ENCODE measurements at regions not wholly inside any gene's neighbourhood (a gene's known extent, or its start where the extent isn't known, plus 50 kb on each side); places are given as distances from the start of the nearest gene placed in this dataset.

DNA sequence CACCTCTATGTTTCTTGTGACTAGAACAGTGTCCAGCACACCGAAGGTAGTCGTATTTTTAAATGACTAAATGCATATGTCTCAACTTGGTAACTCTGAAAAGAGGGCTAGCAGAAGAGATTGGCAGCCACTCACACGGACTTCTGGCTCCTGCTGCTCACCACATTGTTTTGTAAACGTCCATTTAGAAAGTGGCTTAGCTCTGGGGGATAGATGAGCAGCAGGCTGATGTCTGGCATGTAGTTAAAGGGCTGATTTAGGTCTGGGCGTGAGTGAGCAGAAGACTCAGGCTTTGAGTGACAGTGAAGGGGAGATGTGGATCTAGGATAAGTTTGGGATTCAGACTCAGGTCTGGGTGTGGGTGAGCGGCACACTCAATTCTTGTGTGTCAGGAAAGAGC lies 372.9 kb upstream of the HS6ST1 start:
- H3K4me3 ChIP-seq (ENCODE audit: low read length), result no peak overlapping the region
- DNase-seq (ENCODE audit: low read depth), result no peak
- TF ChIP-seq, protein P1, sequence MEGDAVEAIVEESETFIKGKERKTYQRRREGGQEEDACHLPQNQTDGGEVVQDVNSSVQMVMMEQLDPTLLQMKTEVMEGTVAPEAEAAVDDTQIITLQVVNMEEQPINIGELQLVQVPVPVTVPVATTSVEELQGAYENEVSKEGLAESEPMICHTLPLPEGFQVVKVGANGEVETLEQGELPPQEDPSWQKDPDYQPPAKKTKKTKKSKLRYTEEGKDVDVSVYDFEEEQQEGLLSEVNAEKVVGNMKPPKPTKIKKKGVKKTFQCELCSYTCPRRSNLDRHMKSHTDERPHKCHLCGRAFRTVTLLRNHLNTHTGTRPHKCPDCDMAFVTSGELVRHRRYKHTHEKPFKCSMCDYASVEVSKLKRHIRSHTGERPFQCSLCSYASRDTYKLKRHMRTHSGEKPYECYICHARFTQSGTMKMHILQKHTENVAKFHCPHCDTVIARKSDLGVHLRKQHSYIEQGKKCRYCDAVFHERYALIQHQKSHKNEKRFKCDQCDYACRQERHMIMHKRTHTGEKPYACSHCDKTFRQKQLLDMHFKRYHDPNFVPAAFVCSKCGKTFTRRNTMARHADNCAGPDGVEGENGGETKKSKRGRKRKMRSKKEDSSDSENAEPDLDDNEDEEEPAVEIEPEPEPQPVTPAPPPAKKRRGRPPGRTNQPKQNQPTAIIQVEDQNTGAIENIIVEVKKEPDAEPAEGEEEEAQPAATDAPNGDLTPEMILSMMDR (conservative IDR thresholded peaks at IDR 0.05; ENCODE audit: low read depth, low read length), result no peak

DNA sequence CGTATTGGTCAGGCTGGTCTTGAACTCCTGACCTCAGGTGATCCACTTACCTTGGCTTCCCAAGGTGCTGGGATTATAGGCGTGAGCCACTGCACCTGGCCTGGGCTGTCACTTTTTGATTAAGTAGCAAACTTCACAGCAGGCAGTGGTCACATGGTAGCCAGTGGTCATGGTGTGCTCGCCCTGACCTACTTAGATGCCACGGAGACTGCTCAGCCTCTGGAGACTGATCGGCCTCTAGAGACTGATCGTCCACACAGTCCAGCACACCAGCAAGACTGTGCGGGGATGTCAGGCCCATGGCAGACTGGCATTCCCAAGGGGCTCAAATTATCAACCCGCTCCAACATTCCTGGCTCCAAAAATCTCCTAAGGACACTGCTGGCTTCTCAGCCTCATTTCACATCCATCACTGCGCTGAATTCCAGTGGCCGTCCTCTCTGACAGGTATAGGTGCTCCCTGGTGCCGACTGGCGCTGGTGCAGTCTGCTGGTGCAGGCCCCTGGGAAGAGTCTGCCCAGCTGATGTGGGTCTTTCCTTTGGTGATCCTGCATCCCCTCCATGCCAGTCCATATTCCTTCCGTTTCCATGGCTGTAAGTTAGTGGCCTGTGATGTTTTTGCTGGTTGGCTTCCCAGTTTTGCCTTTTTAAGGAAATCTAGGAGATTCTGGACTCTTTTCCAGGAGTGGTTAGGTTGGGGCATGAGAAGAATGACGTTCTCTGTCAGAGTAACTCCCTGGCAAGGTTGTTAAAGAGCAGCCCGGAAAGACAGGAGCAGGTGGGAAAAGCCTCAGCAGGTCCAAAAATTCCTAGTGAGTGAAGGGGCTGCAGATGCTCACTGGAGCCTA lies 374.5 kb upstream of the HS6ST1 start:
- H3K4me3 ChIP-seq (ENCODE audit: low read length), result no peak overlapping the region
- DNase-seq (ENCODE audit: low read depth), result no peak
- TF ChIP-seq, protein P1 (conservative IDR thresholded peaks at IDR 0.05; ENCODE audit: low read depth, low read length), result no peak

DNA sequence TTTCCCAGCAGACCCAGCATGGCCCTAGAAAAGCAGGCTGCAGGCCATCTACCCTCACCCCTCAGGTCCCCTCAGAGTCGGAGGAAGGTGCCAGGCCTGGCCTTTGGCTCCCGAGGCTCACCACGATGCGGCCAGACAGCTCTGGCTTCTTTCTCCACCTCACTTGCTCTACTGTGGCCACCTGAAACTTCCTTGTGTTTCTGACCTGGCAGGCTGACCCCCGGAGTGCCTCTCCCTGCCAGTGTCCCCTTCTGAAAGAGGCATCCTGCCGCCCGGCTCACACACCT lies 375.0 kb upstream of the HS6ST1 start:
- DNase-seq (ENCODE audit: low read depth), result no peak
- TF ChIP-seq, protein P1 (conservative IDR thresholded peaks at IDR 0.05; ENCODE audit: low read depth, low read length), result no peak
- no peak overlapping the region for H3K4me3 ChIP-seq (ENCODE audit: low read length)

DNA sequence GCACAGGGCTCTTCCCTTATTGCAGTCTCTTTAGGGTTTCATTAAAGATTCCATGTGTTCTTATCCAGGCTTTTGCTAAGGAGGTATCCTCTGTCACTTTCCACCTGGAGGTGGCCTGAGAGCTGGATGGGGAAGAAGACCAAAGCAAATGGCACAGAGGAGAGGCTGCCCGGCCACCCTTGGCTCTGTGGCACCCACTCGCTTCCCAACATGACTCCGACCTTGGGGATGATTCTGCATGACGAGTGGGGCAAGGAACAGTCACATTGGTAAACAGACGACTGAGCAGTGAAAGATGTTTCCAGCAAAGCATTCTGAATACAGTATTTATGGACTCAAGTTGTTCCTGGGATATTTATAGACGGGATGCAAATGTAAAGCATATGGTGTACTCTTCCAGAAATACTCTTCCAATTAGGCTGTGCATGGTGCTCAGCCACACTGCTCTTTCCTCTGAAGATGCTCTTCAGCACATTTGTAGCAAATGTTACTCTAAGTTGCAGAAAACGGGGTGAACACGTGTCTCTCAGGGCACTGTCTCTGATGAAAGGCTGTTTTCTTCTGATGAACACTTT lies 377.1 kb upstream of the HS6ST1 start:
- DNase-seq (ENCODE audit: low read depth), result no peak
- TF ChIP-seq, protein P1 (conservative IDR thresholded peaks at IDR 0.05; ENCODE audit: low read depth, low read length), result no peak

DNA sequence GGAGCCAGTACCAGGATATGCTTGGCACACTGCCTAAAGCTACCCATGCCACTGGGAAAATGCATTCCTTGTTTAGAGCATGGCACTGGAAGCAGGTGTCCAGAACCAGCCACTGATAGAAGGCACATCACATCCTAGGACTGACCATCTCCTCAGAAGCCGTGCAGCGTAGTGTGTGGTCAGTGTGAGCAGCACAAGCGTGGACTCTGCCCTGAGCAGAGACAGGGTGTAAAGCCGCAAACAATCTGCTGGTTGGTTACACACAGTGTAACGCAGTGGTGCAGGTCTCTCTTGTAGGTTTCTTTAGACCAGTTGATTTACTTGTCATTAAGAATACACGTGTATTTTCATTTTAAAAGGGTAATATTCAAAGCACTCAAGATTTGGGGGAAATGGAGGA lies 377.8 kb upstream of the HS6ST1 start:
- TF ChIP-seq, protein P1 (conservative IDR thresholded peaks at IDR 0.05; ENCODE audit: low read depth, low read length), result no peak
- H3K4me3 ChIP-seq (ENCODE audit: low read length), result no peak overlapping the region
- no peak for DNase-seq (ENCODE audit: low read depth)

More for the DNA sequence above, 377.1 kb upstream of the HS6ST1 start:
- H3K4me3 ChIP-seq (ENCODE audit: low read length), result no peak overlapping the region

DNA sequence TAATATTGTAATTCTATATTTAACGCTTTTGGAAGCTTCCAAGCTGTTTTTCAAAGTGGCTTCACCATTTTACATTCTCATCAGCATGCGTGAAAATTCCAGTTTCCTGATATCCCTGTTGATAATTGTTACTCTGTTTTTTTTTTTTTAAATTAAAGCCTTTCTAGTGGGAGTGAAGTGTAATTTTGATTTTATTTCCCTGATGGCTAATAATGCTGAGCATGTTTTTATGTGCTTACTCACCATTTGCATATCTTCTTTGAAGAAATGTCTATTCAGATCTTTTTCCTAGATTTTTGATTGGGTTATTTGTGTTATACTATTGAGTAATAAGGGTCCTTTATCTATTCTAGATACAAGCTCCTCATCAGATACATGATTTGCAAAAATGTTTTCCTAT lies 382.8 kb upstream of the HS6ST1 start:
- DNase-seq (ENCODE audit: low read depth), result no peak
- no peak overlapping the region for H3K4me3 ChIP-seq (ENCODE audit: low read length)
- TF ChIP-seq, protein P1 (conservative IDR thresholded peaks at IDR 0.05; ENCODE audit: low read depth, low read length), result no peak

DNA sequence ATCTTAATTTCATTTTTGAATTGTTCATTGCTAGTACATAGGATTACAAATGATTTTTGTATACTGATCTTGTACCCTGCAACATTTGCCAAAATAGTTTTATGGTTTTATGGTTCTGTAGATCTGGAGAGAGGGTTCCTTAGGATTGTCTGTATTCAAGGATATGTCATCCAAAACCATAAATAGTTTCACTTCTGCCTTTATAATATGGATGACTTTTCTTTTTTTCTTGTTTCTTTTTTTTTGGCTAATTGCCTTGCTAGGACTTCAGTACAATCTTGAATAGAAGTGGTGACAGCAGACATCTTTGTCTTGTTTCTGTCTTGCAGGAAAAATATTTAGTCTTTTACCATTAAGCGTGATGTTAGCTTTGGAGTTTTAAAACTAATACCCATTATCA lies 383.9 kb upstream of the HS6ST1 start:
- TF ChIP-seq, protein P1 (conservative IDR thresholded peaks at IDR 0.05; ENCODE audit: low read depth, low read length), result no peak
- H3K4me3 ChIP-seq (ENCODE audit: low read length), result no peak overlapping the region
- DNase-seq (ENCODE audit: low read depth), result no peak

Measured in retinal pigment epithelial cell (primary cell).